ENCODE measurements at regions not wholly inside any gene's neighbourhood (a gene's known extent, or its start where the extent isn't known, plus 50 kb on each side); places are given as distances from the start of the nearest gene placed in this dataset.

GRCh38 chr3:24046214-24046613 is 101.1 kb downstream of the NR1D2 start:
- no peak for ATAC-seq
- Histone ChIP-seq H3K4me3 (ENCODE audit: low read depth in 2 of 2, low read length in 2 of 2) (no peak overlapping the region), H3K4me1 (ENCODE audit: control insufficient read depth, insufficient read depth, low read length) (no peaks in the 10 kb centered on the region), H3K9me3 (ENCODE audit: control insufficient read depth, insufficient read depth, low read depth, low read length) (no peaks in the 10 kb centered on the region), H3K27ac (ENCODE audit: low read length) (no peak overlapping the region), H3K27me3 (ENCODE audit: control insufficient read depth, insufficient read depth, low read length) (no peaks in the 10 kb centered on the region), H3K36me3 (ENCODE audit: control insufficient read depth, insufficient read depth, low read length) (no peaks in the 10 kb centered on the region)
- no TSS peak for BruUV-seq (replicated peaks)
- TF ChIP-seq TCF7L2 (IDR thresholded peaks at IDR 0.05; ENCODE audit: low read depth, low read length) (no peak), REST (IDR thresholded peaks at IDR 0.05; ENCODE audit: insufficient read depth in 1 of 2, low read depth in 2 of 2, low read length in 1 of 2) (no peak), POLR2AphosphoS5 (IDR thresholded peaks at IDR 0.05; ENCODE audit: low read depth, low read length) (no peak), SIN3A (IDR thresholded peaks at IDR 0.05; ENCODE audit: borderline replicate concordance, insufficient read depth, low read depth, low read length) (no peak), CTCF (IDR thresholded peaks at IDR 0.05) (no peak)
- in situ Hi-C loops (cut with HindIII; ENCODE audit: low pct_unique_long_range_greater_than_20kb, low sequenced_read_pairs) (no loop called here), intact Hi-C loops (cut with micrococcal nuclease; ENCODE audit: unreplicated experiment) (no loop called here)
- POLR2A ChIA-PET = no interaction called here
- DNase-seq (ENCODE audit: low read depth, low spot score) = no peak
- CTCF ChIA-PET = no interaction called here

GRCh38 chr3:24047513-24047912 is 102.4 kb downstream of the NR1D2 start:
- TF ChIP-seq REST (IDR thresholded peaks at IDR 0.05; ENCODE audit: insufficient read depth in 1 of 2, low read depth in 2 of 2, low read length in 1 of 2) (no peak), CTCF (IDR thresholded peaks at IDR 0.05) (no peak), POLR2AphosphoS5 (IDR thresholded peaks at IDR 0.05; ENCODE audit: low read depth, low read length) (no peak), TCF7L2 (IDR thresholded peaks at IDR 0.05; ENCODE audit: low read depth, low read length) (no peak), SIN3A (IDR thresholded peaks at IDR 0.05; ENCODE audit: borderline replicate concordance, insufficient read depth, low read depth, low read length) (no peak)
- no peak overlapping the region for H3K27ac ChIP-seq (ENCODE audit: low read length)
- H3K9me3 ChIP-seq (ENCODE audit: control insufficient read depth, insufficient read depth, low read depth, low read length) = no peaks in the 10 kb centered on the region
- H3K4me1 ChIP-seq (ENCODE audit: control insufficient read depth, insufficient read depth, low read length) = no peaks in the 10 kb centered on the region
- in situ Hi-C loops (cut with HindIII; ENCODE audit: low pct_unique_long_range_greater_than_20kb, low sequenced_read_pairs) = no loop called here
- ChIA-PET CTCF (no interaction called here), POLR2A (no interaction called here)
- intact Hi-C loops (cut with micrococcal nuclease; ENCODE audit: unreplicated experiment) = no loop called here
- DNase-seq (ENCODE audit: low read depth, low spot score) (no peak), ATAC-seq (no peak)
- no peaks in the 10 kb centered on the region for H3K36me3 ChIP-seq (ENCODE audit: control insufficient read depth, insufficient read depth, low read length)
- BruUV-seq (replicated peaks) = no TSS peak
- no peak overlapping the region for H3K4me3 ChIP-seq (ENCODE audit: low read depth in 2 of 2, low read length in 2 of 2)
- no peaks in the 10 kb centered on the region for H3K27me3 ChIP-seq (ENCODE audit: control insufficient read depth, insufficient read depth, low read length)
